Frontal cortex (tissue), 3 donors: ENCODE measurements at regions not wholly inside any gene's neighbourhood (a gene's known extent, or its start where the extent isn't known, plus 50 kb on each side); places are given as distances from the start of the nearest gene placed in this dataset.
A peak's percentile ranks its signal among the peaks of the same experiment; 100 is the strongest.
"Not testable (repeated sequence)": the region's sequence is repeated elsewhere in the genome, so short reads cannot be mapped to it uniquely, and the experiment has no call there.

Experiments used
- DNase-seq, 2 donors: peaks; one replicate each; pipeline ENCODE4 v3.0.0; 2012; ENCODE audit warnings: low spot score in 2 of 2
- FAIRE-seq: peaks from 2 replicates; lab custom pipeline; 2012; peaks lifted over from hg19 to GRCh38; lab: Jason Lieb, UNC
- donor health status: control.
- donor health status: control.
- donor health status: control.

- no peak for DNase-seq
- FAIRE-seq, result no peak
These were observed 143.3 kb upstream of the TLE4 start for GRCh38 chr9:79428422-79428821.

- FAIRE-seq (no peak), DNase-seq (no peak)
These were observed 141.1 kb upstream of the TLE4 start for GRCh38 chr9:79430619-79431018.

GRCh38 chr9:79431019-79431679 lies 140.6 kb upstream of the TLE4 start:
- DNase-seq, result no peak

GRCh38 chr9:79432485-79432884 lies 139.3 kb upstream of the TLE4 start:
- no peak for DNase-seq
- no peak for FAIRE-seq

More at GRCh38 chr9:79431019-79431679, 140.6 kb upstream of the TLE4 start:
- FAIRE-seq, result no peak

GRCh38 chr9:79433703-79434102 lies 138.1 kb upstream of the TLE4 start:
- FAIRE-seq (no peak), DNase-seq (no peak)

- not testable (repeated sequence) for DNase-seq, FAIRE-seq
These were observed 132.5 kb upstream of the TLE4 start for GRCh38 chr9:79439221-79439620.

GRCh38 chr9:79446523-79447307 lies 125.0 kb upstream of the TLE4 start:
- DNase-seq (no peak), FAIRE-seq (no peak)

GRCh38 chr9:79447308-79447605 lies 124.5 kb upstream of the TLE4 start:
- DNase-seq (no peak), FAIRE-seq (no peak)

GRCh38 chr9:79447762-79448161 lies 124.0 kb upstream of the TLE4 start:
- no peak for FAIRE-seq
- no peak for DNase-seq

- FAIRE-seq (no peak), DNase-seq (no peak)
These were observed 119.5 kb upstream of the TLE4 start for GRCh38 chr9:79452265-79452664.

GRCh38 chr9:79461712-79462111 lies 110.1 kb upstream of the TLE4 start:
- FAIRE-seq, result no peak
- DNase-seq, result no peak

GRCh38 chr9:79465156-79465555 lies 106.6 kb upstream of the TLE4 start:
- FAIRE-seq (no peak), DNase-seq (no peak)

- FAIRE-seq (no peak), DNase-seq (no peak)
These were observed 102.6 kb upstream of the TLE4 start for GRCh38 chr9:79469164-79469563.

- FAIRE-seq (no peak), DNase-seq (no peak)
These were observed 100.8 kb upstream of the TLE4 start for GRCh38 chr9:79470954-79471353.

GRCh38 chr9:79471580-79472543 lies 99.9 kb upstream of the TLE4 start:
- DNase-seq (peak in 1 of 2 donors; percentile 18), FAIRE-seq (peak; percentile 26)

- FAIRE-seq (no peak), DNase-seq (no peak)
These were observed 98.1 kb upstream of the TLE4 start for GRCh38 chr9:79473704-79474103.

GRCh38 chr9:79477241-79477840 lies 94.4 kb upstream of the TLE4 start:
- no peak for DNase-seq
- FAIRE-seq, result no peak

- FAIRE-seq (no peak), DNase-seq (peak in 1 of 2 donors; percentile 4)
These were observed 93.6 kb upstream of the TLE4 start for GRCh38 chr9:79477955-79478771.

- no peak for FAIRE-seq
- no peak for DNase-seq
These were observed 91.1 kb upstream of the TLE4 start for GRCh38 chr9:79480639-79481038.
